ENCODE measurements at regions not wholly inside any gene's neighbourhood (a gene's known extent, or its start where the extent isn't known, plus 50 kb on each side); places are given as distances from the start of the nearest gene placed in this dataset.

DNA sequence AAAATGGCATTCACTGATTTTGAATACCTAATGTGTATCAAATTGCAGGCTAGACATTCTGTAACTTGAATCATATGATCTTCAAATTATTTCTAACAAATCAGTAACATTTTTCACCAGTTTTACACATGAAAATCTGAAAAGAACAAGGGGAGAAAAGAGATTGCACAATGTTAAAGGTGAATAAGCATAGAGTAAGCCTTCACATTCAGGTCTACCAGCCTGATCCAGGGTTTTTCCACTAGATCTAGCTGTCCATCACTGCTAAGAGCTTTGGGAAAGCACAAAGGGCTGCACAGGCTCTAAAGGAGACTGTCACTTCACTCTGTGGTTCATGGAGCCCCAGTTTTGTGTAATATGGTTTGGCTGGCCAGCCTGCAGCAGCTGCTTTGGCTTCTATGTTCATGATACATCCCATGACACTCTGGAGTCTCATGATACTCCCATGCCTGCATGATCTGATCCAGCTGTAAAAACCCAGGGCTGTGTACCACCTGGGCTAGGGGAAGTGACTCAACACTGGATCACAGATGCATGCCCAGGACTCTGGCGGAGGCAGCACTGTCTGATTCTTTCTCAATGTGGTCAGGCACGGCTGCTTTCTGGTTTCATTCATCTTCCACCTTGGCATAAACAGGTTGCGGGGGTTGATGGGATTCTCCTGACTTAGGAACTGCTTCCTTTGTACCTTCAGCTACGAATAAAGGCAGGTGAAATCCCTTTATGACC lies 859.7 kb downstream of the GALC start:
- H3K27ac ChIP-seq (ENCODE audit: low read depth in 1 of 2, low read length in 2 of 2) = no peak overlapping the region
- DNase-seq (ENCODE audit: low spot score) = no peak
- WGBS = 69% methylated on average over 4 of the region's 4 CpGs
- peaks cover 0 to 3% (median 0%) of the 10 kb centered on the region in 4 donors for H3K27me3 ChIP-seq (ENCODE audit: control insufficient read depth in 4 of 4, insufficient read depth in 4 of 4, low read length in 3 of 4)
- TF ChIP-seq EGR1 (IDR thresholded peaks at IDR 0.05; ENCODE audit: low read depth in 2 of 2) (no peak), SP1 (IDR thresholded peaks at IDR 0.05) (no peak), ZBTB33 (IDR thresholded peaks at IDR 0.05) (no peak), HNF4G (IDR thresholded peaks at IDR 0.05) (no peak), ATF3 (IDR thresholded peaks at IDR 0.05) (no peak), RXRA (IDR thresholded peaks at IDR 0.05) (no peak), GABPA (IDR thresholded peaks at IDR 0.05 in 1 of 2, conservative IDR thresholded peaks at IDR 0.05 in 1 of 2) (no peak), NR2F2 (IDR thresholded peaks at IDR 0.05) (no peak), YY1 (IDR thresholded peaks at IDR 0.05) (no peak), HNF4A (conservative IDR thresholded peaks at IDR 0.05) (no peak)
- TF ChIP-seq, protein P1, sequence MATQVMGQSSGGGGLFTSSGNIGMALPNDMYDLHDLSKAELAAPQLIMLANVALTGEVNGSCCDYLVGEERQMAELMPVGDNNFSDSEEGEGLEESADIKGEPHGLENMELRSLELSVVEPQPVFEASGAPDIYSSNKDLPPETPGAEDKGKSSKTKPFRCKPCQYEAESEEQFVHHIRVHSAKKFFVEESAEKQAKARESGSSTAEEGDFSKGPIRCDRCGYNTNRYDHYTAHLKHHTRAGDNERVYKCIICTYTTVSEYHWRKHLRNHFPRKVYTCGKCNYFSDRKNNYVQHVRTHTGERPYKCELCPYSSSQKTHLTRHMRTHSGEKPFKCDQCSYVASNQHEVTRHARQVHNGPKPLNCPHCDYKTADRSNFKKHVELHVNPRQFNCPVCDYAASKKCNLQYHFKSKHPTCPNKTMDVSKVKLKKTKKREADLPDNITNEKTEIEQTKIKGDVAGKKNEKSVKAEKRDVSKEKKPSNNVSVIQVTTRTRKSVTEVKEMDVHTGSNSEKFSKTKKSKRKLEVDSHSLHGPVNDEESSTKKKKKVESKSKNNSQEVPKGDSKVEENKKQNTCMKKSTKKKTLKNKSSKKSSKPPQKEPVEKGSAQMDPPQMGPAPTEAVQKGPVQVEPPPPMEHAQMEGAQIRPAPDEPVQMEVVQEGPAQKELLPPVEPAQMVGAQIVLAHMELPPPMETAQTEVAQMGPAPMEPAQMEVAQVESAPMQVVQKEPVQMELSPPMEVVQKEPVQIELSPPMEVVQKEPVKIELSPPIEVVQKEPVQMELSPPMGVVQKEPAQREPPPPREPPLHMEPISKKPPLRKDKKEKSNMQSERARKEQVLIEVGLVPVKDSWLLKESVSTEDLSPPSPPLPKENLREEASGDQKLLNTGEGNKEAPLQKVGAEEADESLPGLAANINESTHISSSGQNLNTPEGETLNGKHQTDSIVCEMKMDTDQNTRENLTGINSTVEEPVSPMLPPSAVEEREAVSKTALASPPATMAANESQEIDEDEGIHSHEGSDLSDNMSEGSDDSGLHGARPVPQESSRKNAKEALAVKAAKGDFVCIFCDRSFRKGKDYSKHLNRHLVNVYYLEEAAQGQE (IDR thresholded peaks at IDR 0.05) = no peak
- H3K4me3 ChIP-seq (ENCODE audit: low read depth in 1 of 3, low read length in 3 of 3) = no peak overlapping the region
- no peaks in the 10 kb centered on the region for H3K4me1 ChIP-seq (ENCODE audit: control insufficient read depth in 4 of 4, insufficient read depth in 4 of 4, low read length in 3 of 4)
- H3K36me3 ChIP-seq (ENCODE audit: control insufficient read depth in 4 of 4, insufficient read depth in 3 of 4, low read depth in 1 of 4, low read length in 3 of 4) = no peaks in the 10 kb centered on the region
- H3K9me3 ChIP-seq (ENCODE audit: control insufficient read depth in 4 of 4, low read length in 3 of 4) = no peaks in the 10 kb centered on the region
- no peak overlapping the region for H3K9ac ChIP-seq (ENCODE audit: low read depth in 1 of 2, low read length in 2 of 2)

- no peaks in the 10 kb centered on the region for H3K36me3 ChIP-seq (ENCODE audit: control insufficient read depth in 4 of 4, insufficient read depth in 3 of 4, low read depth in 1 of 4, low read length in 3 of 4)
- H3K4me3 ChIP-seq (ENCODE audit: low read depth in 1 of 3, low read length in 3 of 3) = no peak overlapping the region
- peaks cover 0 to 3% (median 0%) of the 10 kb centered on the region in 4 donors for H3K27me3 ChIP-seq (ENCODE audit: control insufficient read depth in 4 of 4, insufficient read depth in 4 of 4, low read length in 3 of 4)
- no peak for DNase-seq (ENCODE audit: low spot score)
- 50% methylated on average over 5 of the region's 5 CpGs for WGBS
- no peaks in the 10 kb centered on the region for H3K9me3 ChIP-seq (ENCODE audit: control insufficient read depth in 4 of 4, low read length in 3 of 4)
- no peaks in the 10 kb centered on the region for H3K4me1 ChIP-seq (ENCODE audit: control insufficient read depth in 4 of 4, insufficient read depth in 4 of 4, low read length in 3 of 4)
- no peak overlapping the region for H3K27ac ChIP-seq (ENCODE audit: low read depth in 1 of 2, low read length in 2 of 2)
- no peak overlapping the region for H3K9ac ChIP-seq (ENCODE audit: low read depth in 1 of 2, low read length in 2 of 2)
- no peak for TF ChIP-seq ZBTB33 (IDR thresholded peaks at IDR 0.05)
- no peak for TF ChIP-seq RXRA (IDR thresholded peaks at IDR 0.05)
- TF ChIP-seq HNF4A (conservative IDR thresholded peaks at IDR 0.05) = no peak
- no peak for TF ChIP-seq NR2F2 (IDR thresholded peaks at IDR 0.05)
- no peak for TF ChIP-seq ATF3 (IDR thresholded peaks at IDR 0.05)
- TF ChIP-seq, protein P1 (IDR thresholded peaks at IDR 0.05) = no peak
- no peak for TF ChIP-seq MAX (IDR thresholded peaks at IDR 0.05)
- TF ChIP-seq, protein P2, sequence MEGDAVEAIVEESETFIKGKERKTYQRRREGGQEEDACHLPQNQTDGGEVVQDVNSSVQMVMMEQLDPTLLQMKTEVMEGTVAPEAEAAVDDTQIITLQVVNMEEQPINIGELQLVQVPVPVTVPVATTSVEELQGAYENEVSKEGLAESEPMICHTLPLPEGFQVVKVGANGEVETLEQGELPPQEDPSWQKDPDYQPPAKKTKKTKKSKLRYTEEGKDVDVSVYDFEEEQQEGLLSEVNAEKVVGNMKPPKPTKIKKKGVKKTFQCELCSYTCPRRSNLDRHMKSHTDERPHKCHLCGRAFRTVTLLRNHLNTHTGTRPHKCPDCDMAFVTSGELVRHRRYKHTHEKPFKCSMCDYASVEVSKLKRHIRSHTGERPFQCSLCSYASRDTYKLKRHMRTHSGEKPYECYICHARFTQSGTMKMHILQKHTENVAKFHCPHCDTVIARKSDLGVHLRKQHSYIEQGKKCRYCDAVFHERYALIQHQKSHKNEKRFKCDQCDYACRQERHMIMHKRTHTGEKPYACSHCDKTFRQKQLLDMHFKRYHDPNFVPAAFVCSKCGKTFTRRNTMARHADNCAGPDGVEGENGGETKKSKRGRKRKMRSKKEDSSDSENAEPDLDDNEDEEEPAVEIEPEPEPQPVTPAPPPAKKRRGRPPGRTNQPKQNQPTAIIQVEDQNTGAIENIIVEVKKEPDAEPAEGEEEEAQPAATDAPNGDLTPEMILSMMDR (IDR thresholded peaks at IDR 0.05; ENCODE audit: low read depth, low read length, missing input control) = no peak
- no peak for TF ChIP-seq YY1 (IDR thresholded peaks at IDR 0.05)
- TF ChIP-seq TAF1 (conservative IDR thresholded peaks at IDR 0.05) = no peak
- no peak for TF ChIP-seq EGR1 (IDR thresholded peaks at IDR 0.05; ENCODE audit: low read depth in 2 of 2)
- TF ChIP-seq FOXA2 (IDR thresholded peaks at IDR 0.05) = no peak
- TF ChIP-seq RAD21 (IDR thresholded peaks at IDR 0.05) = no peak
- TF ChIP-seq GABPA (IDR thresholded peaks at IDR 0.05 in 1 of 2, conservative IDR thresholded peaks at IDR 0.05 in 1 of 2) = no peak
These were observed 861.1 kb downstream of the GALC start for GRCh38 chr14:87131879-87132278.
